ENCODE measurements at regions not wholly inside any gene's neighbourhood (a gene's known extent, or its start where the extent isn't known, plus 50 kb on each side); places are given as distances from the start of the nearest gene placed in this dataset.

- no peaks in the 10 kb centered on the region for H3K36me3 ChIP-seq (ENCODE audit: control insufficient read depth, insufficient read depth, low read length, severe bottlenecking)
- no peaks in the 10 kb centered on the region for H3K9me3 ChIP-seq (ENCODE audit: control insufficient read depth, low read length)
- no peak for DNase-seq (ENCODE audit: low read depth)
- no peaks in the 10 kb centered on the region for H3K27me3 ChIP-seq (replicated peaks; ENCODE audit: control insufficient read depth, insufficient read depth, low read length)
- H3K9ac ChIP-seq (ENCODE audit: low read length), result no peak overlapping the region
- H3K4me1 ChIP-seq (ENCODE audit: control insufficient read depth, insufficient read depth, low read length), result peaks cover 4% of the 10 kb centered on the region
- H3K4me3 ChIP-seq (ENCODE audit: low read length), result no peak overlapping the region
These were observed 174.0 kb downstream of the ARL4C start for GRCh38 chr2:234322766-234323465.

- Histone ChIP-seq H3K4me1 (ENCODE audit: control insufficient read depth, insufficient read depth, low read length) (peaks cover 4% of the 10 kb centered on the region), H3K36me3 (ENCODE audit: control insufficient read depth, insufficient read depth, low read length, severe bottlenecking) (no peaks in the 10 kb centered on the region), H3K27me3 (replicated peaks; ENCODE audit: control insufficient read depth, insufficient read depth, low read length) (no peaks in the 10 kb centered on the region), H3K9me3 (ENCODE audit: control insufficient read depth, low read length) (no peaks in the 10 kb centered on the region), H3K9ac (ENCODE audit: low read length) (no peak overlapping the region), H3K4me3 (ENCODE audit: low read length) (no peak overlapping the region)
- DNase-seq (ENCODE audit: low read depth), result no peak
These were observed 176.8 kb downstream of the ARL4C start for GRCh38 chr2:234320066-234320465.

- Histone ChIP-seq H3K9me3 (ENCODE audit: control insufficient read depth, low read length) (no peaks in the 10 kb centered on the region), H3K36me3 (ENCODE audit: control insufficient read depth, insufficient read depth, low read length, severe bottlenecking) (no peaks in the 10 kb centered on the region), H3K27me3 (replicated peaks; ENCODE audit: control insufficient read depth, insufficient read depth, low read length) (no peaks in the 10 kb centered on the region), H3K9ac (ENCODE audit: low read length) (no peak overlapping the region), H3K4me3 (ENCODE audit: low read length) (no peak overlapping the region), H3K4me1 (ENCODE audit: control insufficient read depth, insufficient read depth, low read length) (no peaks in the 10 kb centered on the region)
- no peak for DNase-seq (ENCODE audit: low read depth)
These were observed 178.5 kb downstream of the ARL4C start for GRCh38 chr2:234318361-234318760.

- H3K27me3 ChIP-seq (replicated peaks; ENCODE audit: control insufficient read depth, insufficient read depth, low read length), result no peaks in the 10 kb centered on the region
- no peaks in the 10 kb centered on the region for H3K36me3 ChIP-seq (ENCODE audit: control insufficient read depth, insufficient read depth, low read length, severe bottlenecking)
- no peak overlapping the region for H3K4me3 ChIP-seq (ENCODE audit: low read length)
- no peak overlapping the region for H3K9ac ChIP-seq (ENCODE audit: low read length)
- no peaks in the 10 kb centered on the region for H3K9me3 ChIP-seq (ENCODE audit: control insufficient read depth, low read length)
- DNase-seq (ENCODE audit: low read depth), result no peak
- no peaks in the 10 kb centered on the region for H3K4me1 ChIP-seq (ENCODE audit: control insufficient read depth, insufficient read depth, low read length)
These were observed 183.3 kb downstream of the ARL4C start for GRCh38 chr2:234313558-234313957.

GRCh38 chr2:234310166-234310565 lies 186.7 kb downstream of the ARL4C start:
- DNase-seq (ENCODE audit: low read depth), result no peak
- Histone ChIP-seq H3K9me3 (ENCODE audit: control insufficient read depth, low read length) (peaks cover 5% of the 10 kb centered on the region), H3K4me3 (ENCODE audit: low read length) (no peak overlapping the region), H3K4me1 (ENCODE audit: control insufficient read depth, insufficient read depth, low read length) (peaks cover 4% of the 10 kb centered on the region), H3K36me3 (ENCODE audit: control insufficient read depth, insufficient read depth, low read length, severe bottlenecking) (no peaks in the 10 kb centered on the region), H3K9ac (ENCODE audit: low read length) (no peak overlapping the region), H3K27me3 (replicated peaks; ENCODE audit: control insufficient read depth, insufficient read depth, low read length) (peaks cover 4% of the 10 kb centered on the region)

GRCh38 chr2:234309431-234309830 lies 187.4 kb downstream of the ARL4C start:
- Histone ChIP-seq H3K4me3 (ENCODE audit: low read length) (no peak overlapping the region), H3K9ac (ENCODE audit: low read length) (no peak overlapping the region), H3K9me3 (ENCODE audit: control insufficient read depth, low read length) (peaks cover 5% of the 10 kb centered on the region), H3K4me1 (ENCODE audit: control insufficient read depth, insufficient read depth, low read length) (peaks cover 11% of the 10 kb centered on the region), H3K36me3 (ENCODE audit: control insufficient read depth, insufficient read depth, low read length, severe bottlenecking) (no peaks in the 10 kb centered on the region), H3K27me3 (replicated peaks; ENCODE audit: control insufficient read depth, insufficient read depth, low read length) (peaks cover 4% of the 10 kb centered on the region)
- no peak for DNase-seq (ENCODE audit: low read depth)

- no peak for DNase-seq (ENCODE audit: low read depth)
- Histone ChIP-seq H3K9me3 (ENCODE audit: control insufficient read depth, low read length) (peaks cover 5% of the 10 kb centered on the region), H3K36me3 (ENCODE audit: control insufficient read depth, insufficient read depth, low read length, severe bottlenecking) (no peaks in the 10 kb centered on the region), H3K27me3 (replicated peaks; ENCODE audit: control insufficient read depth, insufficient read depth, low read length) (peaks cover 4% of the 10 kb centered on the region), H3K4me3 (ENCODE audit: low read length) (no peak overlapping the region), H3K9ac (ENCODE audit: low read length) (no peak overlapping the region), H3K4me1 (ENCODE audit: control insufficient read depth, insufficient read depth, low read length) (peaks cover 11% of the 10 kb centered on the region)
These were observed 188.1 kb downstream of the ARL4C start for GRCh38 chr2:234308813-234309195.

GRCh38 chr2:234308073-234308812 lies 188.6 kb downstream of the ARL4C start:
- Histone ChIP-seq H3K4me3 (ENCODE audit: low read length) (no peak overlapping the region), H3K9me3 (ENCODE audit: control insufficient read depth, low read length) (peaks cover 5% of the 10 kb centered on the region), H3K4me1 (ENCODE audit: control insufficient read depth, insufficient read depth, low read length) (peaks cover 11% of the 10 kb centered on the region), H3K27me3 (replicated peaks; ENCODE audit: control insufficient read depth, insufficient read depth, low read length) (peaks cover 4% of the 10 kb centered on the region), H3K9ac (ENCODE audit: low read length) (no peak overlapping the region), H3K36me3 (ENCODE audit: control insufficient read depth, insufficient read depth, low read length, severe bottlenecking) (no peaks in the 10 kb centered on the region)
- no peak for DNase-seq (ENCODE audit: low read depth)

- peaks cover 11% of the 10 kb centered on the region for H3K4me1 ChIP-seq (ENCODE audit: control insufficient read depth, insufficient read depth, low read length)
- no peak overlapping the region for H3K9ac ChIP-seq (ENCODE audit: low read length)
- peaks cover 4% of the 10 kb centered on the region for H3K27me3 ChIP-seq (replicated peaks; ENCODE audit: control insufficient read depth, insufficient read depth, low read length)
- no peak overlapping the region for H3K4me3 ChIP-seq (ENCODE audit: low read length)
- H3K36me3 ChIP-seq (ENCODE audit: control insufficient read depth, insufficient read depth, low read length, severe bottlenecking), result no peaks in the 10 kb centered on the region
- peaks cover 5% of the 10 kb centered on the region for H3K9me3 ChIP-seq (ENCODE audit: control insufficient read depth, low read length)
- no peak for DNase-seq (ENCODE audit: low read depth)
These were observed 189.4 kb downstream of the ARL4C start for GRCh38 chr2:234307322-234307961.

- DNase-seq (ENCODE audit: low read depth), result no peak
- Histone ChIP-seq H3K9me3 (ENCODE audit: control insufficient read depth, low read length) (peaks cover 5% of the 10 kb centered on the region), H3K27me3 (replicated peaks; ENCODE audit: control insufficient read depth, insufficient read depth, low read length) (peaks cover 4% of the 10 kb centered on the region), H3K9ac (ENCODE audit: low read length) (no peak overlapping the region), H3K4me3 (ENCODE audit: low read length) (no peak overlapping the region), H3K4me1 (ENCODE audit: control insufficient read depth, insufficient read depth, low read length) (peaks cover 11% of the 10 kb centered on the region), H3K36me3 (ENCODE audit: control insufficient read depth, insufficient read depth, low read length, severe bottlenecking) (no peaks in the 10 kb centered on the region)
These were observed 190.3 kb downstream of the ARL4C start for GRCh38 chr2:234306426-234307173.

GRCh38 chr2:234305846-234306245 lies 191.0 kb downstream of the ARL4C start:
- no peak for DNase-seq (ENCODE audit: low read depth)
- no peak overlapping the region for H3K4me3 ChIP-seq (ENCODE audit: low read length)
- no peak overlapping the region for H3K9ac ChIP-seq (ENCODE audit: low read length)
- no peaks in the 10 kb centered on the region for H3K36me3 ChIP-seq (ENCODE audit: control insufficient read depth, insufficient read depth, low read length, severe bottlenecking)
- H3K9me3 ChIP-seq (ENCODE audit: control insufficient read depth, low read length), result peaks cover 5% of the 10 kb centered on the region
- peaks cover 4% of the 10 kb centered on the region for H3K27me3 ChIP-seq (replicated peaks; ENCODE audit: control insufficient read depth, insufficient read depth, low read length)
- H3K4me1 ChIP-seq (ENCODE audit: control insufficient read depth, insufficient read depth, low read length), result peaks cover 11% of the 10 kb centered on the region
